ENCODE measurements at regions not wholly inside any gene's neighbourhood (a gene's known extent, or its start where the extent isn't known, plus 50 kb on each side); places are given as distances from the start of the nearest gene placed in this dataset.

DNA sequence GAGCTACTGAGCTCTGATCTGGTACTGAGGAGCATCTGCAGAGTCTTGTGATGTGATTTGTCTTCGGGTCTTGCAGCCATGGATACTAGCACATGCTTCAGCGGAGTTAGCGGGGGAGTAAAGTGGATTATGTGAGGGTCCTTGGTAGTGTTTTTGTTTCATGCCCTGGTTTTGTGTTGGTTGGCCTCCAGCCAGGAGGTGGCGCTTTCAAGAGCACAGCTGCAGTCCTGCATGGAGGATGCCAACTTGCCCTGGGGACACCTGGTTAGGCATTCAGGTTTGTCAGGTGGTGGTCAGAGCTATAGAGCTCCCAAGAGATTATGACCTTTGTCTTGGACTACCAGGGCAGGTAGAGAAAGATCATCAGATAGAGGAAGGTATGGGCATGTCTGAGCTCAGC lies 185.8 kb upstream of the CDH6 start:
- no peak for DNase-seq (ENCODE audit: low spot score in 2 of 2)
- Histone ChIP-seq H3K27ac (no peak overlapping the region), H3K27me3 (no peaks in the 10 kb centered on the region), H3K4me3 (no peak overlapping the region), H3K4me1 (no peaks in the 10 kb centered on the region), H3K9me3 (no peaks in the 10 kb centered on the region), H3K36me3 (no peaks in the 10 kb centered on the region)
- TF ChIP-seq EP300 (IDR thresholded peaks at IDR 0.05) (no peak), POLR2AphosphoS5 (IDR thresholded peaks at IDR 0.05) (no peak), POLR2A (IDR thresholded peaks at IDR 0.05) (no peak)
- TF ChIP-seq, protein P1, sequence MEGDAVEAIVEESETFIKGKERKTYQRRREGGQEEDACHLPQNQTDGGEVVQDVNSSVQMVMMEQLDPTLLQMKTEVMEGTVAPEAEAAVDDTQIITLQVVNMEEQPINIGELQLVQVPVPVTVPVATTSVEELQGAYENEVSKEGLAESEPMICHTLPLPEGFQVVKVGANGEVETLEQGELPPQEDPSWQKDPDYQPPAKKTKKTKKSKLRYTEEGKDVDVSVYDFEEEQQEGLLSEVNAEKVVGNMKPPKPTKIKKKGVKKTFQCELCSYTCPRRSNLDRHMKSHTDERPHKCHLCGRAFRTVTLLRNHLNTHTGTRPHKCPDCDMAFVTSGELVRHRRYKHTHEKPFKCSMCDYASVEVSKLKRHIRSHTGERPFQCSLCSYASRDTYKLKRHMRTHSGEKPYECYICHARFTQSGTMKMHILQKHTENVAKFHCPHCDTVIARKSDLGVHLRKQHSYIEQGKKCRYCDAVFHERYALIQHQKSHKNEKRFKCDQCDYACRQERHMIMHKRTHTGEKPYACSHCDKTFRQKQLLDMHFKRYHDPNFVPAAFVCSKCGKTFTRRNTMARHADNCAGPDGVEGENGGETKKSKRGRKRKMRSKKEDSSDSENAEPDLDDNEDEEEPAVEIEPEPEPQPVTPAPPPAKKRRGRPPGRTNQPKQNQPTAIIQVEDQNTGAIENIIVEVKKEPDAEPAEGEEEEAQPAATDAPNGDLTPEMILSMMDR (IDR thresholded peaks at IDR 0.05) = no peak
- WGBS = 88% methylated on average over 4 of the region's 4 CpGs

DNA sequence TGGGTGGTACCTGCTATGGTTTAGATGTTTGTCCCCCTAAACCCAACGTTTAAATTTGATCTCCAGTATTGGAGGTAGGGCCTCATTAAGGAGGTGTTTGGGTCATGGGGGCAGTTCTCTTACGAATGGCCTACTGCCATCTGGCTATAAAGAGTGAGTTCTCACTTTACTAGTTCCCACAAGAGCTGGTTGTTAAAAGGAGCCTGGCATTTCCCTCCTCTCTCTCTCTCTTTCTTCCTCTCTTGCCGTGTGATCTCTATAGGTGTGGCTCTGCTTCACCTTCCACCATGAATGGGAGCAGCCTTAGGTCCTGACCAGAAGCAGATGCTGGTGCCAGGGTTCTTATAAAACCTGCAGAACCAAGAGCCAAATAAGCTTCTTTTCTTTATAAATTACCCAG lies 193.2 kb upstream of the CDH6 start:
- H3K4me1 ChIP-seq = no peaks in the 10 kb centered on the region
- no peaks in the 10 kb centered on the region for H3K27me3 ChIP-seq

DNA sequence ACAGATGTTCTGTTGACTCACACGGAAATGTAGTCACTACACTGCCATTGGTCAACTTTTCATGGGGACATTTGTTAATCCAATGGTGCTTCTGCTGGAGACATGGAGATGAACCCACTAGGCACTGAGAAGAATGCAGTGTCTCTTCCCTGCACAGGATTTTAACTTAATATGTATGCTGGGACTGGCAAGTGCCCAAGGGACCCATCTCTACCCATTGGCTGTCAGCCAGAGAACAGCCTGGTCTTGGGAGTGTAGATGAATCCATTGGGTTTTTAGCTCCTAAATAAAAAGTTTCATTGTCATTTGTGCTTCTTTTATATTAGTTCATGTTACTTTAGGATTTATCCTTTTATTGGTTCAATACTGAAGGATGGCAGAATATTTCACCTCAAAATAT lies 195.8 kb upstream of the CDH6 start:
- WGBS = 52% methylated on average over 1 of the region's 1 CpG
- TF ChIP-seq POLR2AphosphoS5 (IDR thresholded peaks at IDR 0.05) = no peak
- TF ChIP-seq POLR2A (IDR thresholded peaks at IDR 0.05) = no peak
- TF ChIP-seq, protein P1 (IDR thresholded peaks at IDR 0.05) = no peak
- TF ChIP-seq EP300 (IDR thresholded peaks at IDR 0.05) = no peak
- no peaks in the 10 kb centered on the region for H3K9me3 ChIP-seq
- H3K27me3 ChIP-seq = no peaks in the 10 kb centered on the region
- no peak overlapping the region for H3K27ac ChIP-seq
- H3K4me3 ChIP-seq = no peak overlapping the region
- no peak for DNase-seq (ENCODE audit: low spot score in 2 of 2)
- H3K4me1 ChIP-seq = no peaks in the 10 kb centered on the region
- no peaks in the 10 kb centered on the region for H3K36me3 ChIP-seq

More for the DNA sequence above, 193.2 kb upstream of the CDH6 start:
- DNase-seq (ENCODE audit: low spot score in 2 of 2) = no peak
- no peak overlapping the region for H3K27ac ChIP-seq
- H3K4me3 ChIP-seq = no peak overlapping the region
- 56% methylated on average over 3 of the region's 3 CpGs for WGBS
- TF ChIP-seq EP300 (IDR thresholded peaks at IDR 0.05) (no peak), POLR2A (IDR thresholded peaks at IDR 0.05) (no peak)
- H3K36me3 ChIP-seq = no peaks in the 10 kb centered on the region
- no peaks in the 10 kb centered on the region for H3K9me3 ChIP-seq

DNA sequence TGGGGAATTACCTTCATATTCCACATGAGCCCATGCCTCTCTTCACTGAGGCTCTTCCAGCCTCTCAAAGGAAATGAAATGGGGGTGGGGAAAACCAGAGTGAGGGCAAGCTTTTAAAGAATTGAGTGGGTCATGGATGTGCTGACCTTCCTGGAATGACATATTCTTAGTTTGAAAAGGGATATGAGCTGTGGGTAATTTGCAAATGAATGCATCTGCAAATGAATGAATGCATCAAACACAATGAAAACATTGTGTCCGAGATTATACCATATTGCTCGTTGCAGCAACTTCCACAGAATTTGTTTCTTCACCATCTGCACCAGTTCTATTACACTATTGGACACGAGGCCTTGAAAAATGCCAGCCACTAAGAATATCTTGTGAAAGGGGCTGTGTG lies 198.6 kb upstream of the CDH6 start:
- H3K4me3 ChIP-seq = no peak overlapping the region
- no peak for TF ChIP-seq EP300 (IDR thresholded peaks at IDR 0.05)
- TF ChIP-seq POLR2A (IDR thresholded peaks at IDR 0.05) = no peak
- TF ChIP-seq, protein P1 (IDR thresholded peaks at IDR 0.05) = no peak
- TF ChIP-seq POLR2AphosphoS5 (IDR thresholded peaks at IDR 0.05) = no peak
- no peaks in the 10 kb centered on the region for H3K9me3 ChIP-seq
- H3K36me3 ChIP-seq = no peaks in the 10 kb centered on the region
- no peak overlapping the region for H3K27ac ChIP-seq
- 80% methylated on average over 3 of the region's 3 CpGs for WGBS
- no peaks in the 10 kb centered on the region for H3K27me3 ChIP-seq
- H3K4me1 ChIP-seq = no peaks in the 10 kb centered on the region
- DNase-seq (ENCODE audit: low spot score in 2 of 2) = no peak

DNA sequence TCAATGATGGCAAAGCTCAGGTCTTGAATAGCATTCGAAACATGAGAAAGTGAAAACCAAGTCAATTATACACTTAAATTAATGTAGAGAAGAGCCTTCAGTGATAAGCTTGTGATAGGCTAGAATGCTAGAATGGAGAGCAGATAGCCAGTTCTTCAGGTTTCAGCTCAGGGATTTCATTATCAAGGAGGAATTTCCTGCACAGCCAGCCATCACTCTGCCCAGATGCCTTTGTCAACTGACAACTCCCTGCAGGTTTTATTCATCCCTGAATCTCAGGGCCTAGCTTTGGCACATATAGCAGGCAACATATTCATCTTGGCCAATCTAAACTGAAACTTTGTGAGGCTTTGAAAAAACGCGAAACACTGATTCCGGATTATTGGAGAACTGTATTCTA lies 199.3 kb upstream of the CDH6 start:
- no peaks in the 10 kb centered on the region for H3K9me3 ChIP-seq
- H3K27me3 ChIP-seq = no peaks in the 10 kb centered on the region
- 82% methylated on average over 4 of the region's 4 CpGs for WGBS
- H3K4me1 ChIP-seq = no peaks in the 10 kb centered on the region
- H3K36me3 ChIP-seq = no peaks in the 10 kb centered on the region
- no peak overlapping the region for H3K4me3 ChIP-seq
- no peak for TF ChIP-seq POLR2A (IDR thresholded peaks at IDR 0.05)
- TF ChIP-seq POLR2AphosphoS5 (IDR thresholded peaks at IDR 0.05) = no peak
- TF ChIP-seq, protein P1 (IDR thresholded peaks at IDR 0.05) = no peak
- TF ChIP-seq EP300 (IDR thresholded peaks at IDR 0.05) = no peak
- DNase-seq (ENCODE audit: low spot score in 2 of 2) = no peak
- H3K27ac ChIP-seq = no peak overlapping the region

DNA sequence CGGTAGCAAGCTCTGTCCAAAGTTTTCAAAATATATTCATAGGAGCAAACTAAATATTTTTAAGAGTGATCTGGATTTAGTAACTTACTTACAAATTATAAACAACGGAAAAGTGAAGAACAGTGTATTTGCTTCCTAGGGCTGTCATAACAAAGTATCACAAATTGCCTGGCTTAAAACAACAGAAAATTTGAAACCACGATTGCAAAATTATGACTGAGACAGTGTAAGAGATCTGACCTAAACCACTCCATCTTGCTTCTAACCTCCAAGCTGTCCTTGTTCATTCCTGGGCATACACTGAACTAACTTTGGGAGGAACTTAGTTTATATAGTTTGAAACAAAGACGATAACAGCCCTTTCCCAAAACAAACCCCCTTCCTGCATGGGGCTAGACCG lies 202.0 kb upstream of the CDH6 start:
- H3K4me3 ChIP-seq = no peak overlapping the region
- WGBS = 82% methylated on average over 5 of the region's 5 CpGs
- H3K4me1 ChIP-seq = no peaks in the 10 kb centered on the region
- TF ChIP-seq, protein P1 (IDR thresholded peaks at IDR 0.05) = no peak
- TF ChIP-seq POLR2A (IDR thresholded peaks at IDR 0.05) = no peak
- H3K27me3 ChIP-seq = no peaks in the 10 kb centered on the region
- DNase-seq (ENCODE audit: low spot score in 2 of 2) = no peak
- H3K9me3 ChIP-seq = no peaks in the 10 kb centered on the region
- H3K27ac ChIP-seq = no peak overlapping the region
- H3K36me3 ChIP-seq = no peaks in the 10 kb centered on the region
